ENCODE measurements at regions not wholly inside any gene's neighbourhood (a gene's known extent, or its start where the extent isn't known, plus 50 kb on each side); places are given as distances from the start of the nearest gene placed in this dataset.

DNA sequence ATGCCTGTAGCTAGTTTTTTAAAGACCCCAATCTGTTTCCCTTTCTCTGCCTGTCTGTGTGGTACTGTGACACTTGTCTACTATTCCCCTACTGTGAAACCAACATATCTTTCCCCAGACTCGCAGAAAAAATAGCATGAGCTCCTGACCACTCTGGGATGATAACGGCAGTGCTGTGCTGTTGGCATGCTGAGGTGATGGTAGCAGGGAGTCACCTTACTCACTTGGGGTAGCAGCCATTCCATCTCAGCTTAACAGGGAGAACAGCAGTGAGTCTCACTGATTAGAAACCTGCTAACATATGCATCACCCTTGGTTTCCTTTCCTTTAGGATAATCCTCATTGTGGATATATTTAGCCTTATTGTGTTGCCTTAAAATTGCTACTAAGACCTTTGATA, 469.6 kb upstream of the FZD8 start:
- TF ChIP-seq, protein P1, sequence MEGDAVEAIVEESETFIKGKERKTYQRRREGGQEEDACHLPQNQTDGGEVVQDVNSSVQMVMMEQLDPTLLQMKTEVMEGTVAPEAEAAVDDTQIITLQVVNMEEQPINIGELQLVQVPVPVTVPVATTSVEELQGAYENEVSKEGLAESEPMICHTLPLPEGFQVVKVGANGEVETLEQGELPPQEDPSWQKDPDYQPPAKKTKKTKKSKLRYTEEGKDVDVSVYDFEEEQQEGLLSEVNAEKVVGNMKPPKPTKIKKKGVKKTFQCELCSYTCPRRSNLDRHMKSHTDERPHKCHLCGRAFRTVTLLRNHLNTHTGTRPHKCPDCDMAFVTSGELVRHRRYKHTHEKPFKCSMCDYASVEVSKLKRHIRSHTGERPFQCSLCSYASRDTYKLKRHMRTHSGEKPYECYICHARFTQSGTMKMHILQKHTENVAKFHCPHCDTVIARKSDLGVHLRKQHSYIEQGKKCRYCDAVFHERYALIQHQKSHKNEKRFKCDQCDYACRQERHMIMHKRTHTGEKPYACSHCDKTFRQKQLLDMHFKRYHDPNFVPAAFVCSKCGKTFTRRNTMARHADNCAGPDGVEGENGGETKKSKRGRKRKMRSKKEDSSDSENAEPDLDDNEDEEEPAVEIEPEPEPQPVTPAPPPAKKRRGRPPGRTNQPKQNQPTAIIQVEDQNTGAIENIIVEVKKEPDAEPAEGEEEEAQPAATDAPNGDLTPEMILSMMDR (conservative IDR thresholded peaks at IDR 0.05): no peak
- no peak for TF ChIP-seq EZH2 (IDR thresholded peaks at IDR 0.05; ENCODE audit: low read depth)
